GM20000 (cell line): ENCODE measurements at regions not wholly inside any gene's neighbourhood (a gene's known extent, or its start where the extent isn't known, plus 50 kb on each side); places are given as distances from the start of the nearest gene placed in this dataset.

ENCODE experiments used
- DNase-seq: peaks from one replicate; pipeline ENCODE4 v3.0.0; 2012; ENCODE audit warnings: low spot score
- TF ChIP-seq, protein P1 (sequence below): IDR thresholded peaks from 2 replicates; pipeline ENCODE4 v1.5.1; 2012; ENCODE audit warnings: mild to moderate bottlenecking, control low read depth; ENCODE audit errors: extremely low read depth, missing control alignments

- no peak for DNase-seq
- TF ChIP-seq, protein P1, sequence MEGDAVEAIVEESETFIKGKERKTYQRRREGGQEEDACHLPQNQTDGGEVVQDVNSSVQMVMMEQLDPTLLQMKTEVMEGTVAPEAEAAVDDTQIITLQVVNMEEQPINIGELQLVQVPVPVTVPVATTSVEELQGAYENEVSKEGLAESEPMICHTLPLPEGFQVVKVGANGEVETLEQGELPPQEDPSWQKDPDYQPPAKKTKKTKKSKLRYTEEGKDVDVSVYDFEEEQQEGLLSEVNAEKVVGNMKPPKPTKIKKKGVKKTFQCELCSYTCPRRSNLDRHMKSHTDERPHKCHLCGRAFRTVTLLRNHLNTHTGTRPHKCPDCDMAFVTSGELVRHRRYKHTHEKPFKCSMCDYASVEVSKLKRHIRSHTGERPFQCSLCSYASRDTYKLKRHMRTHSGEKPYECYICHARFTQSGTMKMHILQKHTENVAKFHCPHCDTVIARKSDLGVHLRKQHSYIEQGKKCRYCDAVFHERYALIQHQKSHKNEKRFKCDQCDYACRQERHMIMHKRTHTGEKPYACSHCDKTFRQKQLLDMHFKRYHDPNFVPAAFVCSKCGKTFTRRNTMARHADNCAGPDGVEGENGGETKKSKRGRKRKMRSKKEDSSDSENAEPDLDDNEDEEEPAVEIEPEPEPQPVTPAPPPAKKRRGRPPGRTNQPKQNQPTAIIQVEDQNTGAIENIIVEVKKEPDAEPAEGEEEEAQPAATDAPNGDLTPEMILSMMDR: no peak
Measured at GRCh38 chr6:74311431-74311830, 615.4 kb downstream of the CD109 start.

DNA sequence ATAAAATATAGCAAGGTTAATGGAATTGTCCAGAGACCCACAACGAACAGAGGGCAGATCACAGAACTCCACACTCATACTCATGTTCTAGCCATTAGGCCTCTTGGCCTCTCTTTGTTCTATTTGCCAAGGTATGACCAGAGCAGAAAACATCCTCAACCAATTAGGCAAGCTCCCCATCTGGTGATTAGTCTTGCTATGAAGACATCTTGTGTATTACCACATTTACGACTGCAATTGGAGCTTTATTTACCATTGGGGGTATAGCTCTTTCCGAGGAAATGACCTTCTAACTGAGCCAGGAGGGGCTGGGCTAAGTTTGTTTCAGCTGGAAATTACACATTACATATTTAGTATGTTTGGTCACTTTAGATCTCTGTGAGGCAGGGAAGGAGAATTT lies 593.9 kb downstream of the CD109 start:
- no peak for DNase-seq
- TF ChIP-seq, protein P1: no peak

DNA sequence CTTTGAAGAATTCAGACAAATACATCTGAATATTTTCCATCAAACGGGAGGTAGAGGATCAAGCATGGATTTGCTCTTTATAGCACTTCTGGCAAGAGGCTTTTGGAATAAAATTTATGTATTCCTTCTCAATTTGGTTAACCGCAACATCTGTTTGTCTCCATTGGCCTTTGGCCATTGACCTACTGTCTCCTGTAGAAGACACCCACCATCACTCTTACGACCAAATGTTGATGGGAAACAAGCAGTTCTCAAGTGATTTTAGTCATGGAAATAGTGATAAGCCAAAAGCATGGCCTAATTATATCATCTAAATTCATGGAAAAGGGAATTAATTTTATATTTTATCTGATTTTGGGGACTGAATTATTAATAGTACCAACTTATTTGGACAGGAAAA lies 591.9 kb downstream of the CD109 start:
- no peak for DNase-seq

GRCh38 chr6:74287441-74287840 lies 591.4 kb downstream of the CD109 start:
- no peak for DNase-seq
- TF ChIP-seq, protein P1: no peak

More for the DNA sequence above, 591.9 kb downstream of the CD109 start:
- TF ChIP-seq, protein P1: no peak

GRCh38 chr6:74284284-74284683 lies 588.3 kb downstream of the CD109 start:
- TF ChIP-seq, protein P1: no peak
- DNase-seq: no peak

- DNase-seq: no peak
- TF ChIP-seq, protein P1: no peak
Measured at GRCh38 chr6:74283532-74283931, 587.5 kb downstream of the CD109 start.

GRCh38 chr6:74282143-74282689 lies 586.2 kb downstream of the CD109 start:
- TF ChIP-seq, protein P1: no peak
- no peak for DNase-seq
